GM20000 (cell line): ENCODE measurements at regions not wholly inside any gene's neighbourhood (a gene's known extent, or its start where the extent isn't known, plus 50 kb on each side); places are given as distances from the start of the nearest gene placed in this dataset.

Experiments used
- DNase-seq: peaks from one replicate; pipeline ENCODE4 v3.0.0; 2012; ENCODE audit warnings: low spot score
- CTCF ChIP-seq: IDR thresholded peaks from 2 replicates; pipeline ENCODE4 v1.5.1; 2012; ENCODE audit warnings: mild to moderate bottlenecking, control low read depth; ENCODE audit errors: extremely low read depth, missing control alignments

DNA sequence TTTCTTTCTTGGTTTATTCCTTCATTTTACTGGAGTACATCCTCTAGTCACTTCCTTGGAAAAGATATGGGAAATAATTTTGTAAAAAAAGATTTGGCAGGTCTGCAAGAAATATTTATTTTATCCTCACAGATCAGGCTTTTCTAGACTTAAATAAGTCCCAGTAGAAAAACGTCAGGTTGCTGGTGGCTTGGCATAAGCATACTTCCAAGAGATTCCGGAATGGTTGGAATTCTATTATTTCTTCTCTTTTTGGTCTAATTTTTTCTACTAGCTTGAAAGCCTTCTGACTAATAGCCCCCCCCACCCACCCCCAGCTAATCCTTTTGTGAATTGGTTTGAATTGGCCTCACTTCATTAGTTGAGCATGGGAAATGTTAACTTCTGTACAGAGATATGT is 147.6 kb downstream of the ZIC5 start:
- no peak for TF ChIP-seq CTCF
- DNase-seq = no peak

GRCh38 chr13:99822820-99823219 is 148.7 kb downstream of the ZIC5 start:
- TF ChIP-seq CTCF = no peak
- DNase-seq = no peak

- no peak for DNase-seq
- TF ChIP-seq CTCF = no peak
Observed at GRCh38 chr13:99821741-99822140, 149.8 kb downstream of the ZIC5 start.

DNA sequence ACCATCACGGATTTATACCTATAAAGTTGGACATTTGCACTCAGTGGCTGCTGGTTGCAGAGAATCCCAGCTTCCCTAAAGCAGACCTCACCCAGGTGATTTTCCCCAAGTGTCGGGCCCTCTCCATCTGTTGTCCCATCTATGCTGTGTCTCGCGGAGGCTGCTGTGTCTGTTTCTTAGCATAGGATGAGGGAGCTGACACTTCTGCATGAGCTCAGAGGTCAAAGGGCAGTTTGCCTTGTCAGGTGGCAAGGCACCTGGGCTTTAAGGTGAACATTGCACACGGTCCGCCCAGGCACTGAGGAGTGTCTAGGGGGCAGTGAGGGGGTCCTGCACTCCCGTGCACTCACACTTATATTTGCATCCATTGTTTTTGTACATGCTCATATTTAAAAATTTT is 151.6 kb downstream of the ZIC5 start:
- TF ChIP-seq CTCF = no peak
- no peak for DNase-seq

DNA sequence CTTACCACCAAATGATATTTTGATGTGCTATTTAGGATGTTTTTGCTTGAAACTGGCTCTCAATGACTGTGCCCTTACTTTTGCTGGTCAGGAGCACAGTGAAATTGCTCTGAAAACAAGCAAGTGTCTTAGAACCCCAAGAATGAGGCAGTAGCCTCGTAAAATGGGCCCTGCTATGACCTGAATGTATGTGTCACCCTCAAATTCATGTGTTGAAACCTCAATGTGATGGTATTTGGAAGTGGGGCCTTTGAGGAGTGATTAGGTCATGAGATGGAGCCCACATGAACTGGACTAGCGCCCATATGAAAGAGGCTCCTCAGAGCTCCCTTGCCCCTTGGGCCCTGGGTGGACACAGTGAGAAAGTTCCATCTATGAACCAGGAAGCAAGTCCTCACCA is 155.2 kb downstream of the ZIC5 start:
- DNase-seq = no peak
- no peak for TF ChIP-seq CTCF

- no peak for TF ChIP-seq CTCF
- DNase-seq = no peak
Observed at GRCh38 chr13:99813336-99814095, 158.1 kb downstream of the ZIC5 start.

DNA sequence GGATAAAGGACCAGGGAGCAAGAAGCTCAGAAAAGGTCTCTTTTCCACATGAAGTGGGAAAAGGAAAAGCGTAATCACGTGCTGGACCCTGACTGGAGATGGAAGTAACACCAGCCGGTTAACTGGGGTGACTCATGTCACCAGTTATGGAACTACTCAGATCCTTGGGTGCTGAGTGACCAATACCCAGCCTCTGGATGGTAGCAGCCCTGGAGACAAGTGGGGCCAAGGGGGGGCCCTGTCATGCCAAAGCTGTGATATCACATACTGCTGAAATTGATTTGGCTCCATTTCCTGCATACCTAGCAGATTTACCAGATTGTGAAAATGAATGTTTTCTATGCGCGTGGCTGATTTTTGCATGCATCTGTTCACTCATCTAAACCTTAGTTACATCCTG is 158.9 kb downstream of the ZIC5 start:
- no peak for TF ChIP-seq CTCF

More for the DNA sequence above, 158.9 kb downstream of the ZIC5 start:
- DNase-seq = no peak
